HEK293T (cell line): ENCODE measurements at regions not wholly inside any gene's neighbourhood (a gene's known extent, or its start where the extent isn't known, plus 50 kb on each side); places are given as distances from the start of the nearest gene placed in this dataset.

ENCODE experiments used
- CTCF ChIA-PET: fragments of 350-600 bp; formaldehyde crosslinking; extraction: SDS; loops from one replicate; lab custom pipeline; 2021; ENCODE audit warnings: antibody characterized with exemption, inconsistent platforms; lab: Yijun Ruan, JAX
- POLR2A ChIA-PET: fragments of 350-600 bp; formaldehyde crosslinking; extraction: SDS; loops from one replicate; lab custom pipeline; 2020; ENCODE audit warnings: antibody characterized with exemption, inconsistent platforms; lab: Yijun Ruan, JAX
- DNase-seq: peaks from one replicate; pipeline ENCODE4 v3.0.0; 2012; ENCODE audit warnings: mixed read lengths; ENCODE audit errors: extremely low spot score
- ARNT ChIP-seq: fragments of 450-650 bp; IDR thresholded peaks from 2 replicates; pipeline ENCODE4 v1.6.1; 2017; ENCODE audit warnings: mild to moderate bottlenecking
- BHLHE40 ChIP-seq: fragments of 450-650 bp; IDR thresholded peaks from 2 replicates; pipeline ENCODE4 v1.6.1; 2016; ENCODE audit warnings: mild to moderate bottlenecking, moderate library complexity, borderline replicate concordance
- CTBP1 ChIP-seq: fragments of 450-650 bp; IDR thresholded peaks from 2 replicates; pipeline ENCODE4 v1.6.1; 2016; ENCODE audit warnings: borderline replicate concordance
- ELF4 ChIP-seq: fragments of 450-650 bp; IDR thresholded peaks from 2 replicates; pipeline ENCODE4 v1.6.1; 2017; ENCODE audit warnings: antibody characterized with exemption
- FOXA1 ChIP-seq: fragments of 450-650 bp; IDR thresholded peaks from 2 replicates; pipeline ENCODE4 v1.6.1; 2016; ENCODE audit warnings: mild to moderate bottlenecking
- FOXK2 ChIP-seq: fragments of 450-650 bp; IDR thresholded peaks from 2 replicates; pipeline ENCODE4 v1.6.1; 2016; ENCODE audit warnings: mild to moderate bottlenecking
- FOXM1 ChIP-seq: fragments of 450-650 bp; IDR thresholded peaks from 2 replicates; pipeline ENCODE4 v1.6.1; 2017; ENCODE audit warnings: mild to moderate bottlenecking, borderline replicate concordance
- HDGF ChIP-seq: fragments of 450-650 bp; IDR thresholded peaks from 2 replicates; pipeline ENCODE4 v1.6.1; 2017; ENCODE audit warnings: antibody characterized with exemption, borderline replicate concordance
- L3MBTL2 ChIP-seq: fragments of 450-650 bp; conservative IDR thresholded peaks from 2 replicates; pipeline ENCODE4 v1.6.1; 2016; ENCODE audit warnings: mild to moderate bottlenecking
- LEF1 ChIP-seq: fragments of 450-650 bp; IDR thresholded peaks from 2 replicates; pipeline ENCODE4 v1.6.1; 2017; ENCODE audit warnings: mild to moderate bottlenecking, borderline replicate concordance
- NFRKB ChIP-seq: fragments of 450-650 bp; IDR thresholded peaks from 2 replicates; pipeline ENCODE4 v1.6.1; 2016; ENCODE audit warnings: mild to moderate bottlenecking, moderate library complexity
- SP1 ChIP-seq: fragments of 450-650 bp; IDR thresholded peaks from 2 replicates; pipeline ENCODE4 v1.6.1; 2017
- SUZ12 ChIP-seq: fragments of 450-650 bp; IDR thresholded peaks from 2 replicates; pipeline ENCODE4 v1.6.1; 2016; ENCODE audit warnings: mild to moderate bottlenecking
- TARDBP ChIP-seq: fragments of 450-650 bp; IDR thresholded peaks from 2 replicates; pipeline ENCODE4 v1.6.1; 2016
- ZNF384 ChIP-seq: fragments of 450-650 bp; IDR thresholded peaks from 2 replicates; pipeline ENCODE4 v1.6.1; 2016
- TF ChIP-seq, protein P1 (sequence below): fragments of 450-650 bp; IDR thresholded peaks from 2 replicates; pipeline ENCODE4 v1.6.1; 2016

DNA sequence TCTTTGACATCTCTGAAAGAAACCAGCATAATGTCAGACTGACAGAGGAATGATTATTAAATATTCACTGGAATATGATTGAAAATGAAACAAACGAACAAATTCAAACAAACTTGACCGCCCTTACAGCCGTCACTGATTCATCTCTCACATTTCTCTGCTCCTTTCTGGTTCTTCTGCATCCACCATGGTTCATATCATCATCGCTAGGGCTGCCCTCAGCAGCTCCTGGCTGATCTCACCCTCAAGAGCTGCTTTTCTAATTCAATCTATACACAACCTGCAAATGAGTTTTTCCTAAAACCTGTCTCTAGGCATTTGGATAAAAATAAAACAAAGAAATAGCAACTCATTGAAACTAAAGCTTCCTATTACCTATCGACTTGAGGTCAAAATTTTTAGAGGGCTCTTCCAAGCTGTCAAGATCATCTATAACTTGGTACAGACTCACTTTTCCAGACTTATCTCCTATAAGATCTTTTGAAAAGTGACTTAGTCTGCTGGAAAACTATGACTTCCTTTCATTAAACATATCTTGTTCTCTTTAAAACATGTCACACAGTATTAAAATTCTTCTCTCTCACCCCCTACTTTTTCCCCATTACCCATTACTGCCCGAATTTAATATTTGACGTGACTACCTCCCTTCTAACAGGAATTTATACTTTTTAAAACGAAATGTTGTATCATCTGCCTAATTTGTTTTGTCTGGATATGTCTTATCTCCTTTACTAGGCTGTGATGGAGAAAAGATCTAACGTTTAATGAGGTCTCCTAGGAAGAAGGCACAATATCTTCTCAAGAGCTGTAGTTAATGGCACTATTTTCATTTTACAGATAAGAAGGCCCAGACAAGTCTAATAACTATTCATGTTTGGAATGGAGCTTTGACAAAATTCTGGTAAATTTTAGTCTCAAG lies 71.0 kb upstream of the UNC5C start:
- no peak for DNase-seq
- ChIA-PET CTCF (interaction anchor here (0.8 to 1.1 kb wide), 2 partner anchors 14 to 18 kb away, joined by 3 to 4 read pairs; no protein-coding TSS in a partner anchor), POLR2A (no interaction called here)
- TF ChIP-seq SUZ12 = no peak
- TF ChIP-seq L3MBTL2 = no peak
- TF ChIP-seq, protein P1, sequence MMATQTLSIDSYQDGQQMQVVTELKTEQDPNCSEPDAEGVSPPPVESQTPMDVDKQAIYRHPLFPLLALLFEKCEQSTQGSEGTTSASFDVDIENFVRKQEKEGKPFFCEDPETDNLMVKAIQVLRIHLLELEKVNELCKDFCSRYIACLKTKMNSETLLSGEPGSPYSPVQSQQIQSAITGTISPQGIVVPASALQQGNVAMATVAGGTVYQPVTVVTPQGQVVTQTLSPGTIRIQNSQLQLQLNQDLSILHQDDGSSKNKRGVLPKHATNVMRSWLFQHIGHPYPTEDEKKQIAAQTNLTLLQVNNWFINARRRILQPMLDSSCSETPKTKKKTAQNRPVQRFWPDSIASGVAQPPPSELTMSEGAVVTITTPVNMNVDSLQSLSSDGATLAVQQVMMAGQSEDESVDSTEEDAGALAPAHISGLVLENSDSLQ = no peak
- TF ChIP-seq ARNT = no peak

DNA sequence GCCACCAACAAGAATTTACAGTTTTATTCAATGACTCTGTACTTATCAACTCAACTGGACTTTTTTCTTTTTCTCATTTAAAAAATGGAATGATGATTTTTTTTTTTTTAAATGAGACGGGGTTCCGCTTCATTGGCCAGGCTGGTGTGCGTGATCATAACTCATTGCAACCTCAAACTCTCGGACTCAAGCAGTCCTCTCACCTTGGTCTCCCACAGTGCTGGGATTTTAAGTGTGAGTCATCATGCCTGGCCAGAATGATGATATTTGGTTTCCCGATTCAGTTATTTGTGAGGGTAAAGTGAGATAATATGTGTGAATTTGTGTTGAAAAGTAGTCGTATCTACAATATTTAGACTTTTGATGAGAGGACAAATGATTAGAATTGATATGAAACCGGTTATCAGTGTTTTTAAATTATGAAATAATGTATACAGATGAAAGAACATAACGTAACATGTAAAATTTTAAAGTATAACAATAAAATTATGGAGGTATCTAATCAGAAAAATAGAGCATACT lies 66.0 kb upstream of the UNC5C start:
- CTCF ChIA-PET = no interaction called here
- POLR2A ChIA-PET = no interaction called here
- no peak for DNase-seq

DNA sequence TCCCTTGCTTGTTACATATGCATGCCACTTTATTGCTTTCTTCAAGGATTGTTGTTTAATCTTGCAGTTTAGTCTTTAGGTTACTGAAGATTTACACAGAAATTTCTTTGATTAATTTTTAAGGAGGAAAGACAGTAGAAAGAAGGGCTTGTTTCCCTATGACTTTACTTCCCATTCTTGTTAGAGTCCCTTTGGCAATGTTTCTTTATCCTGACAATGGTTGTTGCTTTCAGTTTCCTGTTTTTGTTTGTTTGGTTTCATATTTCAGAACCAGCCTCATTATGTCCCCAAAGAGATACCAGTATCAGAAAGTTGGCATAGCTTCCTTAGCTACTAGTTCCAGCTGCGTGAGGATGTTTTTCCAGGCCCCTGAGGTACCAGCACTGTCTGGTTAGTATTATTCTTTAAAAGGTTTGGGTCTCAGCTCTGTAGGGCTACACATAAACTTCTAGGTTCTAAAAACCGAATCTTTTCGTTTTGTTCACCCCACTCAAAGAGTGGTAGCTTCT lies 61.3 kb upstream of the UNC5C start:
- ChIA-PET POLR2A (no interaction called here), CTCF (no interaction called here)
- DNase-seq = no peak
- TF ChIP-seq SUZ12 (no peak), FOXM1 (no peak), TARDBP (no peak), FOXA1 (no peak), L3MBTL2 (no peak), LEF1 (no peak), ARNT (no peak), SP1 (no peak), ZNF384 (no peak), ELF4 (no peak), FOXK2 (no peak), BHLHE40 (no peak), HDGF (no peak), CTBP1 (no peak), NFRKB (no peak)
- TF ChIP-seq, protein P1 = no peak

More for the DNA sequence above, 66.0 kb upstream of the UNC5C start:
- TF ChIP-seq FOXA1 (no peak), ELF4 (no peak), CTBP1 (no peak), SP1 (no peak), TARDBP (no peak), ARNT (no peak), LEF1 (no peak), HDGF (no peak), BHLHE40 (no peak), FOXK2 (no peak), L3MBTL2 (no peak), FOXM1 (no peak), ZNF384 (no peak), NFRKB (no peak), SUZ12 (no peak)
- TF ChIP-seq, protein P1 = no peak

DNA sequence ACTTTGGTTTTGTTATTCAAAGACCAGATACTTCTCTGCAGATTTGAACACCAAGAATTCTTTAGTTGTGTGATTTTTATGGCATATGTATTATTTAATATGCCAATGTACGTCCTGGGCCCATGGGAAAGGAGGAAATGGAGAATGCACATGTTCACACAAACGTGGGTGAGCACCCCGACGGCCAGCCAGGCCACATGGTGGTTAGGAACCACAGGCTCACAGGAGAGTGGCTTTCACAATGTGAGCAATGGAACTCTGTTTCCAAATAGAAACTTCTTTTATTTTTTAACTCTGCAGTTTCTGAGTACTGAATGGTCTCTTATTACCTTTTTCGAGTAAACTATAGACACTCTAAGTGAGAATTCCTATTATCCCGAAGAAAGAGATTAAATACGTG lies 58.0 kb upstream of the UNC5C start:
- ChIA-PET CTCF (no interaction called here), POLR2A (no interaction called here)
- no peak for TF ChIP-seq LEF1
- TF ChIP-seq, protein P1 = no peak
- TF ChIP-seq CTBP1 = no peak
- no peak for TF ChIP-seq FOXA1
- no peak for TF ChIP-seq NFRKB
- no peak for TF ChIP-seq SP1
- no peak for TF ChIP-seq FOXM1
- TF ChIP-seq BHLHE40 = no peak
- no peak for TF ChIP-seq SUZ12
- TF ChIP-seq ARNT = no peak
- no peak for TF ChIP-seq TARDBP
- TF ChIP-seq L3MBTL2 = no peak
- no peak for TF ChIP-seq ELF4
- TF ChIP-seq FOXK2 = no peak
- TF ChIP-seq ZNF384 = no peak
- no peak for TF ChIP-seq HDGF
- no peak for DNase-seq

DNA sequence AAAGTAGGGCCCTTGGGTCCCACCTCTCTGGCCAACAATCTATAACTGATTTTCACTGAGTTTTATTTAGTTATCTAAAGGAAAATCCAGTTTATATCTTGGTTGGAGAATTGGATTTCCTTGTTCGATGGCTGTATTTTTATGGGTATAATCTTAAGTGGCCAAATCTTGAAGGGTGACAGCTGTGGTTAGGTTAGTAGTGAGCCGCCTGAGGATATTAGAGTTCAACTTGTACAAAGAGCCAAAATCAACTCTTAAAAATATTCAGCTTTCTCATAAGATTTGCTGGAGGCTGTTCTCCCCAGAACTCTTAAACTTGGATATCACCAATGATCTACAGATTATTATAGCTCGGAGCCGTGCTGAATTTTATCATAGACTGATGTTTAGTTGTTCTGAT lies 54.6 kb upstream of the UNC5C start:
- no peak for DNase-seq
- ChIA-PET CTCF (no interaction called here), POLR2A (no interaction called here)
- TF ChIP-seq CTBP1 = no peak
- TF ChIP-seq SUZ12 = no peak
- no peak for TF ChIP-seq HDGF
- TF ChIP-seq FOXM1 = no peak
- no peak for TF ChIP-seq L3MBTL2
- TF ChIP-seq ELF4 = no peak
- no peak for TF ChIP-seq FOXA1
- no peak for TF ChIP-seq ARNT
- TF ChIP-seq, protein P1 = no peak
- no peak for TF ChIP-seq TARDBP
- no peak for TF ChIP-seq NFRKB
- TF ChIP-seq ZNF384 = no peak
